ENCODE measurements at regions not wholly inside any gene's neighbourhood (a gene's known extent, or its start where the extent isn't known, plus 50 kb on each side); places are given as distances from the start of the nearest gene placed in this dataset.

- Histone ChIP-seq H3K4me3 (ENCODE audit: low read depth, low read length) (no peak overlapping the region), H3K27ac (no peak overlapping the region), H3K9me3 (ENCODE audit: control insufficient read depth, low read length) (no peaks in the 10 kb centered on the region), H3K9ac (no peak overlapping the region), H2AFZ (no peak overlapping the region), H3K4me1 (no peaks in the 10 kb centered on the region), H3K27me3 (ENCODE audit: control insufficient read depth, insufficient read depth, low read length) (no peaks in the 10 kb centered on the region), H3K36me3 (ENCODE audit: control insufficient read depth, insufficient read depth, low read length) (no peaks in the 10 kb centered on the region), H3K79me2 (no peaks in the 10 kb centered on the region), H3K4me2 (ENCODE audit: low read length) (no peak overlapping the region)
- no peak for TF ChIP-seq CTCF (IDR thresholded peaks at IDR 0.05)
Measured at GRCh38 chrX:15167826-15168225, 102.1 kb downstream of the ASB9 start.

- no peaks in the 10 kb centered on the region for H3K27me3 ChIP-seq (ENCODE audit: control insufficient read depth, insufficient read depth, low read length)
- H3K4me3 ChIP-seq (ENCODE audit: low read depth, low read length): no peak overlapping the region
- H3K36me3 ChIP-seq (ENCODE audit: control insufficient read depth, insufficient read depth, low read length): no peaks in the 10 kb centered on the region
- H3K9ac ChIP-seq: no peak overlapping the region
- no peak overlapping the region for H3K27ac ChIP-seq
- H3K79me2 ChIP-seq: no peaks in the 10 kb centered on the region
- no peak overlapping the region for H2AFZ ChIP-seq
- H3K4me1 ChIP-seq: no peaks in the 10 kb centered on the region
- no peak for TF ChIP-seq CTCF (IDR thresholded peaks at IDR 0.05)
- H3K4me2 ChIP-seq (ENCODE audit: low read length): no peak overlapping the region
- no peaks in the 10 kb centered on the region for H3K9me3 ChIP-seq (ENCODE audit: control insufficient read depth, low read length)
Measured at GRCh38 chrX:15165832-15166231, 104.1 kb downstream of the ASB9 start.

DNA sequence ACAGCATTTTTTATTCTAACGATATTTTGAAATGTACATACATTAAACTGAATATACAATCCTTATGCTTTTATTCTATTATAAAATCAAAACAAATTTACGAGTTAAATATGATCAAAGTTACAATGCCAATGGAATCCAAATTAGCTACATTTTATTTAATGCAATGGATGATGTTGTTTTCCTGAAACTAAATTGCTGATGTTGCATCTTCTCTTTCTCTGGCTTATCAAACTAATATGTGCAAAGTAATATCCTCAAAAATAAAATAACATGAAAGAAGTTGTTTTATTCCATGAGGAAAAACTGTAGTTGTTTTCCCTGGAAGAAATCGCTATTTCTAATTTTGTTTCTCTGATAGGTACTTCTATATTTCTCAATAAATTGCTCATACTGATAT lies 106.8 kb downstream of the ASB9 start:
- no peak overlapping the region for H3K27ac ChIP-seq
- TF ChIP-seq CTCF (IDR thresholded peaks at IDR 0.05): no peak
- no peaks in the 10 kb centered on the region for H3K4me1 ChIP-seq

GRCh38 chrX:15160558-15161095 lies 109.3 kb downstream of the ASB9 start:
- Histone ChIP-seq H3K27me3 (ENCODE audit: control insufficient read depth, insufficient read depth, low read length) (no peaks in the 10 kb centered on the region), H3K4me1 (no peaks in the 10 kb centered on the region), H3K4me2 (ENCODE audit: low read length) (no peak overlapping the region), H3K36me3 (ENCODE audit: control insufficient read depth, insufficient read depth, low read length) (no peaks in the 10 kb centered on the region), H3K79me2 (no peaks in the 10 kb centered on the region), H3K27ac (no peak overlapping the region), H2AFZ (no peak overlapping the region), H3K9ac (no peak overlapping the region), H3K9me3 (ENCODE audit: control insufficient read depth, low read length) (no peaks in the 10 kb centered on the region), H3K4me3 (ENCODE audit: low read depth, low read length) (no peak overlapping the region)
- TF ChIP-seq CTCF (IDR thresholded peaks at IDR 0.05): no peak

More for the DNA sequence above, 106.8 kb downstream of the ASB9 start:
- Histone ChIP-seq H3K27me3 (ENCODE audit: control insufficient read depth, insufficient read depth, low read length) (no peaks in the 10 kb centered on the region), H3K36me3 (ENCODE audit: control insufficient read depth, insufficient read depth, low read length) (no peaks in the 10 kb centered on the region), H3K9ac (no peak overlapping the region), H3K4me3 (ENCODE audit: low read depth, low read length) (no peak overlapping the region), H3K4me2 (ENCODE audit: low read length) (no peak overlapping the region), H2AFZ (no peak overlapping the region), H3K79me2 (no peaks in the 10 kb centered on the region), H3K9me3 (ENCODE audit: control insufficient read depth, low read length) (no peaks in the 10 kb centered on the region)

GRCh38 chrX:15158736-15159406 lies 111.0 kb downstream of the ASB9 start:
- no peak for TF ChIP-seq CTCF (IDR thresholded peaks at IDR 0.05)
- H3K9me3 ChIP-seq (ENCODE audit: control insufficient read depth, low read length): no peaks in the 10 kb centered on the region
- no peaks in the 10 kb centered on the region for H3K27me3 ChIP-seq (ENCODE audit: control insufficient read depth, insufficient read depth, low read length)
- no peaks in the 10 kb centered on the region for H3K36me3 ChIP-seq (ENCODE audit: control insufficient read depth, insufficient read depth, low read length)
- H3K4me3 ChIP-seq (ENCODE audit: low read depth, low read length): no peak overlapping the region
- no peaks in the 10 kb centered on the region for H3K4me1 ChIP-seq
- no peak overlapping the region for H2AFZ ChIP-seq
- H3K27ac ChIP-seq: no peak overlapping the region
- H3K79me2 ChIP-seq: no peaks in the 10 kb centered on the region
- H3K4me2 ChIP-seq (ENCODE audit: low read length): no peak overlapping the region
- H3K9ac ChIP-seq: no peak overlapping the region
